Neural cell (in vitro differentiated cells): ENCODE measurements at regions not wholly inside any gene's neighbourhood (a gene's known extent, or its start where the extent isn't known, plus 50 kb on each side); places are given as distances from the start of the nearest gene placed in this dataset.

Source experiments
- H2AFZ ChIP-seq: fragments of 200-600, 300-800 bp; sonication (generic), shearing (Covaris generic); 2 replicates; pipeline ENCODE4 v1.6.0; 2014; ENCODE audit warnings: low read depth, mild to moderate bottlenecking, antibody characterized with exemption, low read length, moderate library complexity
- H3F3A ChIP-seq: fragments of 200-600 bp; shearing (Covaris generic); 2 replicates; pipeline ENCODE4 v1.6.1; 2016; ENCODE audit warnings: mild to moderate bottlenecking, moderate library complexity, mixed read lengths, antibody characterized with exemption, low read length; ENCODE audit not compliant: insufficient read depth, poor library complexity, severe bottlenecking
- H3K27ac ChIP-seq: fragments of 200-600, 300-800 bp; sonication (generic), shearing (Covaris generic); 2 replicates; pipeline ENCODE4 v1.5.1; 2014; ENCODE audit warnings: mild to moderate bottlenecking, low read length, moderate library complexity
- H3K27me3 ChIP-seq: fragments of 300-800, 200-600 bp; sonication (generic), shearing (Covaris generic); 2 replicates; pipeline ENCODE4 v1.6.0; 2014; ENCODE audit warnings: mild to moderate bottlenecking, low read depth, low read length, moderate library complexity; ENCODE audit not compliant: insufficient read depth
- H3K36me3 ChIP-seq: fragments of 300-800, 200-600 bp; sonication (generic), shearing (Covaris generic); 2 replicates; pipeline ENCODE4 v1.5.1; 2014; ENCODE audit warnings: mild to moderate bottlenecking, antibody characterized with exemption, low read length, moderate library complexity; ENCODE audit not compliant: insufficient read depth
- H3K4me2 ChIP-seq: fragments of 300-800, 200-600 bp; sonication (generic), shearing (Covaris generic); 2 replicates; pipeline ENCODE4 v1.6.0; 2014; ENCODE audit warnings: mild to moderate bottlenecking, low read length
- H3K4me3 ChIP-seq: fragments of 300-800, 200-600 bp; sonication (generic), shearing (Covaris generic); 2 replicates; pipeline ENCODE4 v1.5.1; 2014; ENCODE audit warnings: mild to moderate bottlenecking, low read length, moderate library complexity
- H3K79me2 ChIP-seq: fragments of 200-600 bp; shearing (Covaris generic); replicated peaks from 2 replicates; pipeline ENCODE4 v1.6.0; 2014; ENCODE audit warnings: mild to moderate bottlenecking, low read length, moderate library complexity; ENCODE audit not compliant: insufficient read depth
- H3K9ac ChIP-seq: fragments of 300-800, 200-600 bp; sonication (generic), shearing (Covaris generic); 2 replicates; pipeline ENCODE4 v1.6.1; 2016; ENCODE audit warnings: mild to moderate bottlenecking, low read length, mixed read lengths
- H3K9me2 ChIP-seq: fragments of 200-600 bp; shearing (Covaris generic); 2 replicates; pipeline ENCODE4 v1.6.1; 2016; ENCODE audit warnings: mild to moderate bottlenecking, low read length, mixed read lengths; ENCODE audit not compliant: insufficient read depth
- H3K9me3 ChIP-seq: fragments of 200-600, 300-800 bp; sonication (generic), shearing (Covaris generic); 2 replicates; pipeline ENCODE4 v1.6.1; 2016; ENCODE audit warnings: mild to moderate bottlenecking, mixed run types, low read length, moderate library complexity, mixed read lengths
- H4K20me1 ChIP-seq: fragments of 200-600 bp; shearing (Covaris generic); 2 replicates; pipeline ENCODE4 v1.6.1; 2016; ENCODE audit warnings: mild to moderate bottlenecking, mixed run types; ENCODE audit not compliant: insufficient read depth
- EP300 ChIP-seq: fragments of 450-650 bp; conservative IDR thresholded peaks from 2 replicates; pipeline ENCODE4 v1.6.1; 2014; ENCODE audit warnings: antibody characterized with exemption, mild to moderate bottlenecking, moderate library complexity; ENCODE audit not compliant: poor library complexity, severe bottlenecking
- EZH2 ChIP-seq: fragments of 200-600, 300-800 bp; shearing (Covaris generic), sonication (generic); IDR thresholded peaks from 2 replicates; pipeline ENCODE4 v1.6.1; 2014; ENCODE audit warnings: antibody characterized with exemption, low read length, borderline replicate concordance, mild to moderate bottlenecking; ENCODE audit not compliant: insufficient read depth, poor library complexity, severe bottlenecking
- MXI1 ChIP-seq: fragments of 450-650 bp; conservative IDR thresholded peaks from 2 replicates; pipeline ENCODE4 v1.6.1; 2014; ENCODE audit warnings: antibody characterized with exemption, mild to moderate bottlenecking; ENCODE audit not compliant: poor library complexity, severe bottlenecking
- POLR2AphosphoS5 ChIP-seq: IDR thresholded peaks from 2 replicates; pipeline ENCODE4 v1.6.1; 2012
- RAD21 ChIP-seq: fragments of 450-650 bp; conservative IDR thresholded peaks from 2 replicates; pipeline ENCODE4 v1.6.1; 2014; ENCODE audit warnings: antibody characterized with exemption, mild to moderate bottlenecking, moderate library complexity
- SMC3 ChIP-seq: fragments of 450-650 bp; conservative IDR thresholded peaks from 2 replicates; pipeline ENCODE4 v1.6.1; 2014; ENCODE audit warnings: antibody characterized with exemption, mild to moderate bottlenecking, moderate library complexity; ENCODE audit not compliant: poor library complexity
- TAF1 ChIP-seq: IDR thresholded peaks from 2 replicates; pipeline ENCODE4 v1.6.1; 2012; ENCODE audit warnings: low read depth
- TF ChIP-seq, protein P1 (sequence below): fragments of 450-650 bp; IDR thresholded peaks from 2 replicates; pipeline ENCODE4 v1.5.1; 2014; ENCODE audit warnings: antibody characterized with exemption, mild to moderate bottlenecking, moderate library complexity; ENCODE audit not compliant: poor library complexity, severe bottlenecking
- TF ChIP-seq, protein P2 (sequence below): IDR thresholded peaks from 2 replicates; pipeline ENCODE4 v1.6.1; 2012; ENCODE audit warnings: borderline replicate concordance

DNA sequence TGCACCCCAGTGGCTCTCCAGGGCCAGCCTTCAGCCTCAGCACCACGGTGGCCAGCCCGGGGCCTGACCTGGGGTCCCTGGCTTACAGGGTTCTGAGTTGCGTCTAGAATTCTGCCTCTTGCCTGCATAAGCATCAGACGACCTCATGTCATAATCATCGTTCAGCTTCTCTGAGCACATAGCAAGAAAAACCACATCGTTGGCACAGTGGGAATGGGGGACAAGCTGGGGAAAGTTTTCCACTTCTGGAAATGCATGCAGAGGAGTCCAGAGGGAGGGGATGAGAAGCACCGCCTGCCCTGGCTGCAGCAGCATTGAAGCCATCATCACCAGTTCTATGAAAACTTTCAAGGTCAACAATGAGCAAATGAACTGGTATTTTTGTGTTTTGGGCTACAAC, 441.0 kb upstream of the FRG1 start:
- H3K9ac ChIP-seq: no peak overlapping the region
- no peaks in the 10 kb centered on the region for H3K79me2 ChIP-seq
- H3F3A ChIP-seq: no peaks in the 10 kb centered on the region

DNA sequence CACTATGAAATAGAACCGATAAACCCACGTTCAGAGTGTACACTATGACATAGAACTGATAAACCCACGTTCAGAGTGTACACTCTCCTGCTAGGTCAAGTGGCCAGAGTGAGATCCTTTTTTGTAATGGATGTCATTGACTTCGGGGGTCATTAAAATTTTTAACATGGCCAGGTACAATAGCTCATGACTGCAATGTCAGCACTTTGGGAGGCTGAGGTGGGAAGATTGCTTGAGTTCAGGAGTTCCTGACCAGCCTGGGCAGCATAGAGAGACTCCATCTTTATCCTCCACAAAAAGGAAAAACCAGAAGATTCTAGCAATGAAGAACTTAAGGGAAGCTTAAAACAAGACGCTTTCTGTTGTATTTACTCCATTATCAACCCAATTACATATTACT, 439.7 kb upstream of the FRG1 start:
- Histone ChIP-seq H3K4me3 (no peak overlapping the region), H3K36me3 (no peaks in the 10 kb centered on the region), H3K27ac (no peak overlapping the region), H2AFZ (no peak overlapping the region), H3K4me2 (no peak overlapping the region), H3K9ac (no peak overlapping the region), H3K79me2 (no peaks in the 10 kb centered on the region), H3F3A (no peaks in the 10 kb centered on the region), H3K9me2 (no peaks in the 10 kb centered on the region), H4K20me1 (no peaks in the 10 kb centered on the region), H3K9me3 (no peaks in the 10 kb centered on the region), H3K27me3 (no peaks in the 10 kb centered on the region)
- TF ChIP-seq EP300 (no peak), SMC3 (no peak), TAF1 (no peak), EZH2 (no peak)
- TF ChIP-seq, protein P1, sequence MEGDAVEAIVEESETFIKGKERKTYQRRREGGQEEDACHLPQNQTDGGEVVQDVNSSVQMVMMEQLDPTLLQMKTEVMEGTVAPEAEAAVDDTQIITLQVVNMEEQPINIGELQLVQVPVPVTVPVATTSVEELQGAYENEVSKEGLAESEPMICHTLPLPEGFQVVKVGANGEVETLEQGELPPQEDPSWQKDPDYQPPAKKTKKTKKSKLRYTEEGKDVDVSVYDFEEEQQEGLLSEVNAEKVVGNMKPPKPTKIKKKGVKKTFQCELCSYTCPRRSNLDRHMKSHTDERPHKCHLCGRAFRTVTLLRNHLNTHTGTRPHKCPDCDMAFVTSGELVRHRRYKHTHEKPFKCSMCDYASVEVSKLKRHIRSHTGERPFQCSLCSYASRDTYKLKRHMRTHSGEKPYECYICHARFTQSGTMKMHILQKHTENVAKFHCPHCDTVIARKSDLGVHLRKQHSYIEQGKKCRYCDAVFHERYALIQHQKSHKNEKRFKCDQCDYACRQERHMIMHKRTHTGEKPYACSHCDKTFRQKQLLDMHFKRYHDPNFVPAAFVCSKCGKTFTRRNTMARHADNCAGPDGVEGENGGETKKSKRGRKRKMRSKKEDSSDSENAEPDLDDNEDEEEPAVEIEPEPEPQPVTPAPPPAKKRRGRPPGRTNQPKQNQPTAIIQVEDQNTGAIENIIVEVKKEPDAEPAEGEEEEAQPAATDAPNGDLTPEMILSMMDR: no peak

More for the DNA sequence above, 441.0 kb upstream of the FRG1 start:
- no peak overlapping the region for H3K4me3 ChIP-seq
- no peaks in the 10 kb centered on the region for H3K9me2 ChIP-seq
- no peaks in the 10 kb centered on the region for H4K20me1 ChIP-seq
- H3K27me3 ChIP-seq: no peaks in the 10 kb centered on the region
- no peaks in the 10 kb centered on the region for H3K9me3 ChIP-seq
- H2AFZ ChIP-seq: no peak overlapping the region
- TF ChIP-seq TAF1 (no peak), RAD21 (no peak)
- TF ChIP-seq, protein P2, sequence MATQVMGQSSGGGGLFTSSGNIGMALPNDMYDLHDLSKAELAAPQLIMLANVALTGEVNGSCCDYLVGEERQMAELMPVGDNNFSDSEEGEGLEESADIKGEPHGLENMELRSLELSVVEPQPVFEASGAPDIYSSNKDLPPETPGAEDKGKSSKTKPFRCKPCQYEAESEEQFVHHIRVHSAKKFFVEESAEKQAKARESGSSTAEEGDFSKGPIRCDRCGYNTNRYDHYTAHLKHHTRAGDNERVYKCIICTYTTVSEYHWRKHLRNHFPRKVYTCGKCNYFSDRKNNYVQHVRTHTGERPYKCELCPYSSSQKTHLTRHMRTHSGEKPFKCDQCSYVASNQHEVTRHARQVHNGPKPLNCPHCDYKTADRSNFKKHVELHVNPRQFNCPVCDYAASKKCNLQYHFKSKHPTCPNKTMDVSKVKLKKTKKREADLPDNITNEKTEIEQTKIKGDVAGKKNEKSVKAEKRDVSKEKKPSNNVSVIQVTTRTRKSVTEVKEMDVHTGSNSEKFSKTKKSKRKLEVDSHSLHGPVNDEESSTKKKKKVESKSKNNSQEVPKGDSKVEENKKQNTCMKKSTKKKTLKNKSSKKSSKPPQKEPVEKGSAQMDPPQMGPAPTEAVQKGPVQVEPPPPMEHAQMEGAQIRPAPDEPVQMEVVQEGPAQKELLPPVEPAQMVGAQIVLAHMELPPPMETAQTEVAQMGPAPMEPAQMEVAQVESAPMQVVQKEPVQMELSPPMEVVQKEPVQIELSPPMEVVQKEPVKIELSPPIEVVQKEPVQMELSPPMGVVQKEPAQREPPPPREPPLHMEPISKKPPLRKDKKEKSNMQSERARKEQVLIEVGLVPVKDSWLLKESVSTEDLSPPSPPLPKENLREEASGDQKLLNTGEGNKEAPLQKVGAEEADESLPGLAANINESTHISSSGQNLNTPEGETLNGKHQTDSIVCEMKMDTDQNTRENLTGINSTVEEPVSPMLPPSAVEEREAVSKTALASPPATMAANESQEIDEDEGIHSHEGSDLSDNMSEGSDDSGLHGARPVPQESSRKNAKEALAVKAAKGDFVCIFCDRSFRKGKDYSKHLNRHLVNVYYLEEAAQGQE: no peak
- no peaks in the 10 kb centered on the region for H3K36me3 ChIP-seq
- no peak overlapping the region for H3K4me2 ChIP-seq
- H3K27ac ChIP-seq: no peak overlapping the region

DNA sequence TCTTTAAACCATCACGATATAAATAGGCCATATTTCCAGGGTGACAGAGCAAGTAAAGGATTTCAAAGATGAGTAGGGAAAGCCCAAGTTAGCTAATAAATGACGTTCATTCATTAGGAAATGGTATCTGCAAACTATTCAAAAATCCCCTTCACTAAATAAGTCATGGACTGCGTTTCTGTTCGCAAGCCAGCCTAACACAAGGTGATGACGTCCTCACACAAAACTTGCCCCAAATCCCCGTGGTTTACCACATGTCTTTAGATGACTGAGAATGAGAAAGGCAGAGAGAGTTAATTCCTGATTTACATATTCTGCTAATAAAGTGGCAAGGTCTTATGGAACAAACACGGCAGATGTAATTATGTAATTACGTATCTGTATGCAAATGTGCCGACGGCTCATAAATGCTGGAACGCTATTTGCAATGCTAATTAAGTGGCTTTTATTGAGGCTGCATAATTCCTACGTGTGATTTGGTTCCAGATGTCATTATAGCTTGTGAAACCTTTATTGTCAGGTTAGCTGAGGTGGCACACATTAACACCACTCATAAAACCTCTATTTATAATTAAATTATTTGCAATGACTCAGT, 437.7 kb upstream of the FRG1 start:
- Histone ChIP-seq H3K27ac (no peak overlapping the region), H2AFZ (no peak overlapping the region), H3K79me2 (no peaks in the 10 kb centered on the region), H3K36me3 (no peaks in the 10 kb centered on the region), H3K9me2 (no peaks in the 10 kb centered on the region), H3K27me3 (no peaks in the 10 kb centered on the region), H3K9me3 (no peaks in the 10 kb centered on the region), H3K9ac (no peak overlapping the region), H3K4me2 (no peak overlapping the region), H3K4me3 (no peak overlapping the region), H4K20me1 (no peaks in the 10 kb centered on the region), H3F3A (no peaks in the 10 kb centered on the region)
- TF ChIP-seq, protein P2: no peak
- TF ChIP-seq POLR2AphosphoS5: no peak
- no peak for TF ChIP-seq EZH2
- TF ChIP-seq MXI1: no peak
